ENCODE measurements at regions not wholly inside any gene's neighbourhood (a gene's known extent, or its start where the extent isn't known, plus 50 kb on each side); places are given as distances from the start of the nearest gene placed in this dataset.

DNA sequence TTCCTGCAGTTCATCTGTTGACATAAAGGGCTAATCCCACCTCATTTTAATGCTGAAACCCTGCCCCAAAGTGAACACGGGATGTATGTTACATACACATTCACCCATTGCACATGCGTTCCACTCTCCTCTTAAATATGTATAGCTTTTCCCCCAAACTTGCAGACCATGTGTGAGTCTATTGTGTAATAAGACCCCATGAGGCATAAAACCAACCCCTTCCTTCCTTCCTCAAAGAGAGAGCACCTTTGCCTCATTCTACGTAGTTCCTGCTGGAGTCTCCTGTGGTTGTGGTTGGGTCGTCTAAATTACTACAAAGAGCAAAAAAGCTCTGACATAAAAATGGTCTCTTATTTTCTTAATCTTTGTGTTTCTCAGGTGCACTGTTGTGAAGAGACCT, 345.7 kb upstream of the KLF6 start:
- Histone ChIP-seq H3K27me3 (no peaks in the 10 kb centered on the region), H3K27ac (peak overlapping the region in 8 of 10 donors; percentile 25 to 89 (median 70)), H3K4me3 (no peak overlapping the region), H3K9me3 (peaks cover 0 to 13% (median 5%) of the 10 kb centered on the region in 11 donors), H3K36me3 (no peaks in the 10 kb centered on the region), H3K4me1 (peaks cover 0 to 59% (median 35%) of the 10 kb centered on the region in 9 donors)
- intact Hi-C loops (cut with DNase I): no loop called here
- DNase-seq: no peak
- TF ChIP-seq, protein P1, sequence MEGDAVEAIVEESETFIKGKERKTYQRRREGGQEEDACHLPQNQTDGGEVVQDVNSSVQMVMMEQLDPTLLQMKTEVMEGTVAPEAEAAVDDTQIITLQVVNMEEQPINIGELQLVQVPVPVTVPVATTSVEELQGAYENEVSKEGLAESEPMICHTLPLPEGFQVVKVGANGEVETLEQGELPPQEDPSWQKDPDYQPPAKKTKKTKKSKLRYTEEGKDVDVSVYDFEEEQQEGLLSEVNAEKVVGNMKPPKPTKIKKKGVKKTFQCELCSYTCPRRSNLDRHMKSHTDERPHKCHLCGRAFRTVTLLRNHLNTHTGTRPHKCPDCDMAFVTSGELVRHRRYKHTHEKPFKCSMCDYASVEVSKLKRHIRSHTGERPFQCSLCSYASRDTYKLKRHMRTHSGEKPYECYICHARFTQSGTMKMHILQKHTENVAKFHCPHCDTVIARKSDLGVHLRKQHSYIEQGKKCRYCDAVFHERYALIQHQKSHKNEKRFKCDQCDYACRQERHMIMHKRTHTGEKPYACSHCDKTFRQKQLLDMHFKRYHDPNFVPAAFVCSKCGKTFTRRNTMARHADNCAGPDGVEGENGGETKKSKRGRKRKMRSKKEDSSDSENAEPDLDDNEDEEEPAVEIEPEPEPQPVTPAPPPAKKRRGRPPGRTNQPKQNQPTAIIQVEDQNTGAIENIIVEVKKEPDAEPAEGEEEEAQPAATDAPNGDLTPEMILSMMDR (IDR thresholded peaks at IDR 0.05): no peak
- WGBS, 2 donors: 65 to 77% methylated on average over 4 of the region's 4 CpGs
- ATAC-seq: peak in 5 of 8 donors; percentile 42 to 77 (median 50)

DNA sequence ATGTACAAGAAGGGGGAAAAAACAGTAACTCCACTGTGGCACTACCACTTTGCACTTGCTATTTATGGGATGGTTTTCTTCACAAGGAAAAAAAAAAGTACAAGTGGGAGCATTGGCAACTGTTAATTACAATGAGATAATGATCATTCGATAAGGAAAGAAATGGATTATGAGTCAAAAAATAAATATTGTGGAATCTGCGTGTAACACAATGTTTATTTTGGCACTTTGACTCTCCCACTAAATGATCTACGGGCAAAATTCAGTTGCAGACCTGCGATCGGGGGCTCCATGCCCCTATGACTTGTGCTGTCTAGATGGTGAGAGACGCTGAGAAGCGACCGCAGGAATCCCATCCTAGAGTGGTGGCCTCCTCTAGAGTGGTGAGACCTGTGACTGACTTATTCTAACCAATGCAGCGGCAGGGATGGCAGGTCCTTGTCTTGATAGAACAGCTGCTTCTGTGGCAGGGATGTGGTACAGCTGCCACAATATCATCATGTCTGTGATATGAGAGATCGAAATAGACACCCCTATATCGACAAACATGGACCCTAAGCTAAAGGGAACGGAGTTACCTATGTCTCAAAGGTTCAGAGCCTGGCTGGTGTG, 345.0 kb upstream of the KLF6 start:
- no peak for DNase-seq
- Histone ChIP-seq H3K27me3 (no peaks in the 10 kb centered on the region), H3K4me1 (peaks cover 0 to 59% (median 35%) of the 10 kb centered on the region in 9 donors), H3K27ac (peak overlapping the region in 5 of 10 donors; percentile 69 to 89 (median 73)), H3K4me3 (no peak overlapping the region), H3K9me3 (peaks cover 0 to 18% (median 6%) of the 10 kb centered on the region in 11 donors), H3K36me3 (no peaks in the 10 kb centered on the region)
- intact Hi-C loops (cut with DNase I): no loop called here
- 88 to 94% methylated on average over 12 of the region's 12 CpGs for WGBS, 2 donors
- TF ChIP-seq, protein P1 (IDR thresholded peaks at IDR 0.05): no peak
- no peak for ATAC-seq

- WGBS, 2 donors: 85 to 89% methylated on average over 7 of the region's 7 CpGs
- Histone ChIP-seq H3K4me1 (peaks cover 0 to 67% (median 38%) of the 10 kb centered on the region in 9 donors), H3K9me3 (peaks cover 0 to 26% (median 8%) of the 10 kb centered on the region in 11 donors), H3K36me3 (no peaks in the 10 kb centered on the region), H3K27ac (peak overlapping the region in 5 of 10 donors; percentile 5 to 89 (median 41)), H3K27me3 (no peaks in the 10 kb centered on the region), H3K4me3 (no peak overlapping the region)
- intact Hi-C loops (cut with DNase I): no loop called here
- ATAC-seq (peak in 7 of 8 donors; percentile 34 to 74 (median 69)), DNase-seq (no peak)
- TF ChIP-seq, protein P1 (IDR thresholded peaks at IDR 0.05): no peak
Observed at GRCh38 chr10:4127518-4128315, 342.7 kb upstream of the KLF6 start.

DNA sequence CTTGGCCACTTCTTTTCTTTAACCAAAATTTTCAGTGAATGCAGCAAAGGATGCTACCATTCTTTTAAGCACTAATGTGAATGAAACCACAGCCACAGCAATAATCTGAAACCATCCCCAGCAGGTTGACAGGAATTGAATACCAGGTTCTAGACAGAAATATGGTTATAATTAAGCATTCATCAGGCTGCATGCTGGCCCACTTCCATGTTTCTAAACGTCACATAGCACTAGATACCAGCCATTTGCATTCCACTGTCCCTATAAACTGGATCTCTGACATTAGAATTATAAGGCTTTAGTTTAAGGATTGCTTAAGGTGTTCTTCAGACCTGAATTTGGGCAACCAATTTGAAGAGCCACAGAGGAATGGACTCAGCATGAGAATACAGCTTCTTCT, 340.8 kb upstream of the KLF6 start:
- H3K36me3 ChIP-seq: no peaks in the 10 kb centered on the region
- no peak overlapping the region for H3K27ac ChIP-seq
- DNase-seq (no peak), ATAC-seq (no peak)
- 68 to 84% methylated on average over 1 of the region's 1 CpG for WGBS, 2 donors
- TF ChIP-seq, protein P1 (IDR thresholded peaks at IDR 0.05): no peak
- peaks cover 0 to 26% (median 8%) of the 10 kb centered on the region in 11 donors for H3K9me3 ChIP-seq
- peaks cover 0 to 64% (median 38%) of the 10 kb centered on the region in 9 donors for H3K4me1 ChIP-seq
- intact Hi-C loops (cut with DNase I): no loop called here
- no peaks in the 10 kb centered on the region for H3K27me3 ChIP-seq
- H3K4me3 ChIP-seq: no peak overlapping the region
